HFFc6 (cell line): ENCODE measurements at regions not wholly inside any gene's neighbourhood (a gene's known extent, or its start where the extent isn't known, plus 50 kb on each side); places are given as distances from the start of the nearest gene placed in this dataset.

ENCODE experiments used
- DNase-seq: peaks from one replicate; pipeline ENCODE4 v3.0.0-alpha.2; 2018
- H3K27ac Mint-ChIP-seq: 2 replicates; pipeline ENCODE4 v1.8.0; 2020; ENCODE audit warnings: mild to moderate bottlenecking, mixed read lengths
- H3K27me3 Mint-ChIP-seq: 2 replicates; pipeline ENCODE4 v1.8.0; 2021; ENCODE audit warnings: mild to moderate bottlenecking, moderate library complexity, mixed read lengths; ENCODE audit not compliant: insufficient read depth
- H3K36me3 Mint-ChIP-seq: 2 replicates; pipeline ENCODE4 v1.8.0; 2021; ENCODE audit warnings: low read depth, mixed read lengths
- H3K4me1 Mint-ChIP-seq: 2 replicates; pipeline ENCODE4 v1.8.0; 2020; ENCODE audit warnings: low read depth, mixed read lengths
- H3K4me3 Mint-ChIP-seq: 2 replicates; pipeline ENCODE4 v1.8.0; 2020; ENCODE audit warnings: mild to moderate bottlenecking, moderate library complexity, mixed read lengths
- H3K9me3 Mint-ChIP-seq: 2 replicates; pipeline ENCODE4 v1.8.0; 2020; ENCODE audit warnings: mild to moderate bottlenecking, mixed read lengths
- TF ChIP-seq, protein P1 (sequence below): fragments of 200-600 bp; sonication (generic); IDR thresholded peaks from 2 replicates; pipeline ENCODE4 v1.5.0; 2021; ENCODE audit warnings: antibody characterized with exemption, mild to moderate bottlenecking

DNA sequence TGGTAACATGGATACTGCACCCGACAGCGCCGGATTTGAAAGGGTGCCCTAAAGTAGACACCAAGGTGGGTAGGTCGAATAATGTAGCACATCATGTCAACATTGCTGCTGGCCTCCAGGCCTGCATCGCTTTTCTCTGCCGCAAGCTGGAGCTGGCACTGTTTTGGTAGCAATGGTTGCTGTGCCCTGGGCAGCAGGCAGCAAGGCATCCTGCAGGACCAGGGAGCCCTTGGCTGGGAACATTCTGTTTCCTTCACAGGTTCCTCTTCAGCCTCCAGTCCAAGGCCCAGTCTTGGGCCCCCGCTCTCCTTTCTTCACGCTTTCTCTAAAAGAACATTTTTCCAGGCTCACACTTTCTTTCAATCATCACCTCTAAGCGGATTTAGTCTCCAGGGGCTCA is 365.8 kb upstream of the JARID2 start:
- Mint-ChIP-seq H3K36me3 (no peaks in the 10 kb centered on the region), H3K27me3 (no peaks in the 10 kb centered on the region; the same call in 1 of the 2 replicates), H3K4me3 (no peak overlapping the region), H3K9me3 (no peaks in the 10 kb centered on the region), H3K27ac (no peak overlapping the region), H3K4me1 (peaks cover 71% of the 10 kb centered on the region)
- DNase-seq = no peak
- TF ChIP-seq, protein P1, sequence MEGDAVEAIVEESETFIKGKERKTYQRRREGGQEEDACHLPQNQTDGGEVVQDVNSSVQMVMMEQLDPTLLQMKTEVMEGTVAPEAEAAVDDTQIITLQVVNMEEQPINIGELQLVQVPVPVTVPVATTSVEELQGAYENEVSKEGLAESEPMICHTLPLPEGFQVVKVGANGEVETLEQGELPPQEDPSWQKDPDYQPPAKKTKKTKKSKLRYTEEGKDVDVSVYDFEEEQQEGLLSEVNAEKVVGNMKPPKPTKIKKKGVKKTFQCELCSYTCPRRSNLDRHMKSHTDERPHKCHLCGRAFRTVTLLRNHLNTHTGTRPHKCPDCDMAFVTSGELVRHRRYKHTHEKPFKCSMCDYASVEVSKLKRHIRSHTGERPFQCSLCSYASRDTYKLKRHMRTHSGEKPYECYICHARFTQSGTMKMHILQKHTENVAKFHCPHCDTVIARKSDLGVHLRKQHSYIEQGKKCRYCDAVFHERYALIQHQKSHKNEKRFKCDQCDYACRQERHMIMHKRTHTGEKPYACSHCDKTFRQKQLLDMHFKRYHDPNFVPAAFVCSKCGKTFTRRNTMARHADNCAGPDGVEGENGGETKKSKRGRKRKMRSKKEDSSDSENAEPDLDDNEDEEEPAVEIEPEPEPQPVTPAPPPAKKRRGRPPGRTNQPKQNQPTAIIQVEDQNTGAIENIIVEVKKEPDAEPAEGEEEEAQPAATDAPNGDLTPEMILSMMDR = no peak

DNA sequence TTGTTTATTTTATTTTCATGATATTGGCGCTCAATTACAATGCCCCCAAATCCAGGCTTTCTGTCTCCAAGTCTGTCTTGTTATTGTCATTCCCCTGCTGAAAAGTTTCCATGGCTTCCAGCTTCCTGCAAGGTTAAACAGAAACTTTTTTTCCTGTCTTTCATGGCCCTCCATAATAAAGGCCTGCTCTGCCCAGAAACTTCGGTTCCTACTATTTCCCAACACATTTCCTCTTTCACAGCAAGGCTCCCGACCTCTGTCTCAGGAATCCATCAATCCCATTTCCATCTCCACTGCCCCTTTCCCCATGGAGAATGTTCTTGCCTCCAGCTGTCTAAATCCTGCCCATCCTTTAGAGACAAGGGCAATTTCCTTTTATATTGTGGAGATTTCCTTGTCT is 365.2 kb upstream of the JARID2 start:
- Mint-ChIP-seq H3K36me3 (no peaks in the 10 kb centered on the region), H3K27ac (no peak overlapping the region; the same call in 1 of the 2 replicates), H3K27me3 (no peaks in the 10 kb centered on the region), H3K9me3 (no peaks in the 10 kb centered on the region), H3K4me3 (no peak overlapping the region), H3K4me1 (peaks cover 69% of the 10 kb centered on the region)
- DNase-seq = no peak
- TF ChIP-seq, protein P1 = no peak

DNA sequence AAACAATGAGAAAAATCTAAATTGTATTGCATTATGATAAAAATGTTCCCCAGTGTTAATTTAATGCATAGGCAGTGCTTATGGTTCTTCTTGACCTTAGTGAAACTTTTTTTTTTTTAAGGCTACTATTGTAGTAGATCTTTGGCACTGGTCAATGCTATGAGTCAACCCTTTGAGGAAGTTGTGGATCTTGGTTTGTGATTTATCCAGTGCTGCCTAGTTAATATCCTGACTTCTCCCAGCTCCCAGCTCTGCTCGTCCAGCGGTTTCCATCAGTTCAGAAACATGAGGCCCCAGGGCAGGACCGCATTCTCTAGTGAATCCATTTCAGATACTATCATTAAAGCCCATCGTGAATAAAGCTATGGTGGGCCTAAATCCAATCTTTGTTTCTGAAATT is 364.5 kb upstream of the JARID2 start:
- no peaks in the 10 kb centered on the region for H3K27me3 Mint-ChIP-seq
- no peaks in the 10 kb centered on the region for H3K9me3 Mint-ChIP-seq
- H3K36me3 Mint-ChIP-seq = no peaks in the 10 kb centered on the region
- H3K4me1 Mint-ChIP-seq = peaks cover 62% of the 10 kb centered on the region
- H3K27ac Mint-ChIP-seq = peak overlapping the region; percentile 76
- TF ChIP-seq, protein P1 = no peak
- H3K4me3 Mint-ChIP-seq = no peak overlapping the region
- DNase-seq = peak; percentile 64

DNA sequence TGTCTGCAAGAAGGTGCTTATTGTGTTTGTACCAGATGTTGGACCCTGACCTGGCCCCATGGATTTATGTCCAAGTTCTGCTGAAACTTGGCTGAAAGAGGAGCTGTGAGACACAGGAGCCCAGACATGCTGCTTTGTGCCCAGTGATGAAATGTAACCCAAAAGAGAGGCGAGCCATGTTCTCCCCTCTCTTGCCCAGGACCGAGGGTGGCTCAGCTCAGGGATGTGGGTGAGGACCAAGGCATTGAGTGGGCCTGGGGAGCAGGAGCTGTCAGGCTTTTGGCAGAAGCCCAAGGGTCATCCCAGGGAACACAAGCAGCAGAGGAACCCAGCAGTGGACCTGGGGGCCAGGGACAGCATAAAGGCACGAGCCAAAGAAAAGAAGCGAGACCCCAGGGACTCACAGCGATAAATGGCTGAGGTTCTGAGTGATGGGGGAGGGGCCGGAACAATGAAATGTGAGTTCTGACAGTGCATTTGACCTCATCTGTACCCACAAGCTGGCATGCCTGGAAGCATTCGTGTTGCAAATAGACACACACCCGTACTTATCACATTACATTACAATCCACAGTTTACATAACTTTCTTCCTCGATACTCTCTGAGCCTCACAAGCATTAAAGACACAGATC is 363.4 kb upstream of the JARID2 start:
- Mint-ChIP-seq H3K9me3 (no peaks in the 10 kb centered on the region), H3K4me1 (peaks cover 50% of the 10 kb centered on the region), H3K36me3 (no peaks in the 10 kb centered on the region), H3K27ac (no peak overlapping the region), H3K27me3 (no peaks in the 10 kb centered on the region; the same call in 1 of the 2 replicates), H3K4me3 (no peak overlapping the region)
- TF ChIP-seq, protein P1 = no peak
- no peak for DNase-seq

DNA sequence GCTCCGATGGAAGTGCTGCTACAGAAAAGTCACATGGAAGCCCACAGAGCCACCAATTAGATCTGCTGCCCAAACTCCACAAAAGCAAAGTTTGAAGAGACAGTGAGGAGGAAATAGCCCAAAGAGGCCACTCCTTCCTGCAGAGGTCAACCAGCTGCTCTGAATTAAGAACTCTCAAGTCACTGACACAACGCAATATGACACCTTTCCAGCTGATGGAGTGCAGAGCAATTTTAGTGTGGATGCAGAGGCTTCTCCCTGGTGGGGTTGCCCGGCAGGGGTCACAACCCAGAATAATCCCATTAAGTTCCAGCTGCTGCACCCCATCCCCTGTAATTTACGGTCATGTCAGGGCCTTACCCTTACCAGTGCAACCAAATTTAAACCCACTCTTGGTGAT is 361.9 kb upstream of the JARID2 start:
- Mint-ChIP-seq H3K36me3 (no peaks in the 10 kb centered on the region), H3K27me3 (no peaks in the 10 kb centered on the region; the same call in 1 of the 2 replicates), H3K4me3 (no peak overlapping the region), H3K27ac (peak overlapping the region; percentile 20; the same call in 1 of the 2 replicates), H3K9me3 (no peaks in the 10 kb centered on the region), H3K4me1 (peaks cover 42% of the 10 kb centered on the region)
- TF ChIP-seq, protein P1 = no peak
- peak; percentile 17 for DNase-seq
